ENCODE measurements at regions not wholly inside any gene's neighbourhood (a gene's known extent, or its start where the extent isn't known, plus 50 kb on each side); places are given as distances from the start of the nearest gene placed in this dataset.

DNA sequence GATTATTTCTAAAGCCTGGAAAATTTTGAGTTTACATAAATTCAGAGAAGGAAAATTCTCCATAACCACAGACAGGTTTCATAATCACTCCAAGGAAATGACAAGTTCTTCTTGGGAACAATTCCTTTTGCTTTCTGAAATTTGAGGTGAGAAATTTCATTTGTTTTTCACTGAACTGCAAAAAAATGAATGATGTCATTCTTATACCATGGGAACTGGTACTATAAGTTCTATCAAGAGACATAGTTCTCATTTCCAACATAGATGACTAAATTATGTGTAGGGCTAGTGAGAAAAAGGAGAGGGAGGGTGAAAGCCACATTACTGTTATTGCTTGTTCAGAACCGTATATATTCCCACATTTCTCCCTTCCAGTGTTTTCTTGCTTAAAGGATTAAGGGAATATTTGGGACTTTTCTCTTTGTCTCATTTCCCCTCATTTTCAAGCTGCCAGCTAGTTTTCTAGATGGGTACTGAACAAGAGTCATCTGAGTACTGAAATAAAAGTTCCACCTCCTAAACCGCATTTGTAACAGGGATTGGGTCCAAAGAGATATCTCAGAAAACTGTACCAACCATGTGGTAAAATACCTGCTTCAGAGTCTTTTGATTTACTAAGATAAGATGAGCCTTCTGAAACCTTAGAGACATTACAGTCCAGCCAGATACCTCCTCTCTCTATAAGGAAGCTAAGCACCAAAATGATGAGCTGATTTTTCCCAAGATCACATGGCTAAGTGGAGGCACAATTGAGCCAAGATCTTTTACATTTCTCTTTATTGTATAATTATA lies 144.3 kb upstream of the PRDM1 start:
- TF ChIP-seq, protein P1, sequence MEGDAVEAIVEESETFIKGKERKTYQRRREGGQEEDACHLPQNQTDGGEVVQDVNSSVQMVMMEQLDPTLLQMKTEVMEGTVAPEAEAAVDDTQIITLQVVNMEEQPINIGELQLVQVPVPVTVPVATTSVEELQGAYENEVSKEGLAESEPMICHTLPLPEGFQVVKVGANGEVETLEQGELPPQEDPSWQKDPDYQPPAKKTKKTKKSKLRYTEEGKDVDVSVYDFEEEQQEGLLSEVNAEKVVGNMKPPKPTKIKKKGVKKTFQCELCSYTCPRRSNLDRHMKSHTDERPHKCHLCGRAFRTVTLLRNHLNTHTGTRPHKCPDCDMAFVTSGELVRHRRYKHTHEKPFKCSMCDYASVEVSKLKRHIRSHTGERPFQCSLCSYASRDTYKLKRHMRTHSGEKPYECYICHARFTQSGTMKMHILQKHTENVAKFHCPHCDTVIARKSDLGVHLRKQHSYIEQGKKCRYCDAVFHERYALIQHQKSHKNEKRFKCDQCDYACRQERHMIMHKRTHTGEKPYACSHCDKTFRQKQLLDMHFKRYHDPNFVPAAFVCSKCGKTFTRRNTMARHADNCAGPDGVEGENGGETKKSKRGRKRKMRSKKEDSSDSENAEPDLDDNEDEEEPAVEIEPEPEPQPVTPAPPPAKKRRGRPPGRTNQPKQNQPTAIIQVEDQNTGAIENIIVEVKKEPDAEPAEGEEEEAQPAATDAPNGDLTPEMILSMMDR (IDR thresholded peaks at IDR 0.05; ENCODE audit: low read depth, low read length) = no peak
- no peak for TF ChIP-seq EZH2phosphoT487 (IDR thresholded peaks at IDR 0.05; ENCODE audit: low read depth)
